GM18505 (cell line): ENCODE measurements at regions not wholly inside any gene's neighbourhood (a gene's known extent, or its start where the extent isn't known, plus 50 kb on each side); places are given as distances from the start of the nearest gene placed in this dataset.

ENCODE experiments used
- ATAC-seq: cut with Tn5 transposase; IDR thresholded peaks from one replicate; pipeline ENCODE4 v1.9.1; 2021; ENCODE audit not compliant: unreplicated experiment
- POLR2A ChIP-seq: IDR thresholded peaks from 4 replicates; pipeline ENCODE4 v1.6.1; 2011; ENCODE audit warnings: borderline replicate concordance; ENCODE audit not compliant: insufficient read depth, insufficient read length; ENCODE audit errors: extremely low read depth

DNA sequence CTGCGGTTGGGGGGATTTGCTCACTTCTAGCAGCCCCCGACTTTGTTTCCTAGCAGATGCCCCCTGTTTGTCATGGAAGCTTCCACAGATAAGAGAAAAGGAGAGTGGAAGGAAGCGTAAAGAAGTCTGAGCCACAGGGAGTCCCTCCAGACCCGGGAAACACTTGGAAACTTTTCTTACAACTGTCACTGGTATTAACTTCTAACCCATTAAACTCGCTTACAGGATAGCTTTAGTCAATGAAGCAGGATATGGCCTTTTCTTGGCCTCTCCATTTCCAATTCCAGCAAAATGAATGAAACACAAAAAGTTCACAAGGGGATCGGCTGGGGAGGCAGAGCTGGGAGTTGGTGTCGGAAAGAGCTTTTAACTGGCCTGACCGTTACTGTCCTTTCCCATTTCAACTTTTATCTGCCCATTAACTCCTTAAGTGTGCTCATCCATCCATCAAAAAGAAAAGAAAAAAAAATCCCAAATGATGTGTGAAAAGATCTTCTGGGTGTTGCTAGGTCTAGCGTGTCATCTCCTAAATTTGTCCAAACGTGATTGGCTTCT, 231.9 kb upstream of the ARGLU1 start:
- TF ChIP-seq POLR2A: no peak
- ATAC-seq: no peak

DNA sequence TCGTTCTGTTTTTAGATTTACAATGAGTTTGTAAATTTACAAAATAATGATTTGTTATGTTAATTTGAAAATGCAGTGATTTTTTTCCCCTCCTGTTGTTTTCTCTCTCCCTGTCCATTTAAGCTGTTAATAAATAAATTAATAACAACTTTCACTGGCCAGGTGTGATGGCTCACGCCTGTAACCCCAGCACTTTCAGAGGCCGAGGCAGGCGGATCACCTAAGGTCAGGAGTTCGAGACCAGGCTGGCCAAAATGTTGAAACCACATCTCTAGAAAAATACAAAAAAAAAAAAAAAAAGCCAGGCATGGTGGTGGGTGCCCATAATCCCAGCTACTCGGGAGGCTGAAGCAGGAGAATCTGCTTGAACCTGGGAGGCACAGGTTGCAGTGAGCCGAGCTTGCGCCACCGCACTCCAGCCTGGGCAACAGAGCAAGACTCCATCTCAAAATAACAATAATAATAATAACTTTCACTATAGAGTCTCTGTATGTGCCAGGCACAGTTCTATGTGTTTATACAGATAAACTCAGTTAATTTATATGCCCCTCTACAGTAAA, 229.2 kb upstream of the ARGLU1 start:
- ATAC-seq: no peak

DNA sequence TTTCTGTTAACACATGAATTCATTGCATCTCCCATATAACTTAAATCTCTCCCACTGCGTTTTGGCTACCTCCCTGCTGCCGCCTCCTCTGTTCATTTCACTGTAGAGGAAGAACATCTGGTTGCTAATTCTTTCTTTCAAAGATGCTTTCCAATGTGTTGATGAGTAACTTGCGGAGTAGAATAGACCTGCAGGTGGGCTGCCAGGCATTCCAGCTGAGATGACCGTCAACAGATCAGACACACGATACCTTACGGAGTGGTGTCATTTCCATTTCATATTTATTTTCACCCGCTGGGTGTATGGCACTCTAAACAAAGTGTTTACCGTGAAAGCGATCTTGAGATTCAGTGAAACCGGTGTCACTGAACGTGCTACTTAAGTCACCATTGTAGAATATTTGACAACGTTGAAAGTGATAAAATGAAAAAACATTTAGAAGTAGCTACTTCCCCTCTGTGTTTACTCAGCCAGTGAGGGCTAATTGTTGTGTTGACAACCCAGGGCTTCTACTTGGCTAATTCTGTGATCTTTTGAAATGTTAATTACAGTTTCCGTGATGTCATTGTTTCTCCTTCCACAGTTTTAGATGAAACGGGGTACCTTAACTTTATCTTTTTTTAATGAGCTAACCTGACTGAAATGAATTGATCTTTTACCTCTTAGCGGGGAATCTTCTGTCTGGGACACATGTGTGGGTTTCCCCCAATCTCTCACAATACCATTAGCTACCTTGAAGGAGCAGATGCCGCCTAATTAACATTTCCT, 228.5 kb upstream of the ARGLU1 start:
- ATAC-seq: no peak
- no peak for TF ChIP-seq POLR2A

More for the DNA sequence above, 229.2 kb upstream of the ARGLU1 start:
- no peak for TF ChIP-seq POLR2A

DNA sequence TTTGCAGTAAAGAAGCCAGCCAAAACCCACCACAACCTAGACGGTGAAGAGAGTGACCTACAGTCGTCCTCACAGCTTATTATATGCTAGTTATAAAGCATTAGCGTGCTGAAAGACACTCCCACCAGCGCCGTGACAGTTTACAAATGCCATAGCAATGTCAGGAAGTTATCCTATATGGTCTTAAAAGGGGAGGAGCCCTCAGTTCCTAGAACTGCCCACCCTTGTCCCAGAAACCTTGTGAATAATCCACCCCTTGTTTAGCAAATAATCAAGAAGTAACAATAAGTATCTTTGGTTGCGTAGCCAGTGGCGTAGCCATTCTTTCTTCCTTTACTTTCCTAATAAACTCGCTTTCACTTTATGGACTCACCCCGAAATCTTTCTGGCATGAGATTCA, 227.9 kb upstream of the ARGLU1 start:
- ATAC-seq: no peak
- no peak for TF ChIP-seq POLR2A

DNA sequence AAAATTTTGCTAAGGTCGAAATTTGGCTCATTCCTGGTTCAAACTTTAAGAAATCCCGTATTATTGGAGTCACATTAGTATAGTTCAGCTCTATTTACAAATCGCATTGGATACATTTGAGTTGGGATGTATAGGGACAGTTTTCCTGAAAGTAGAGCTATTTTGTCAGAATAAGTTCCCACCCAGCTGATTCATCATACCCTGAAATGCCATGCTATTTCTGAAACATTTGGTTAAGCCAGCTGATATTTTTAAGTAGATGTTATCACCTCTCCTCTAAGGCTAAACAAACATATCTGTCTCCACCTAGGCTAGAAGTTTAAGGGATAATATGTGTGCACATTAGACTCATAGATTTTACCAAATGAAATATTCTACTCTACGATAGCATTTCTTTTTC, 226.2 kb upstream of the ARGLU1 start:
- no peak for ATAC-seq
- TF ChIP-seq POLR2A: no peak

DNA sequence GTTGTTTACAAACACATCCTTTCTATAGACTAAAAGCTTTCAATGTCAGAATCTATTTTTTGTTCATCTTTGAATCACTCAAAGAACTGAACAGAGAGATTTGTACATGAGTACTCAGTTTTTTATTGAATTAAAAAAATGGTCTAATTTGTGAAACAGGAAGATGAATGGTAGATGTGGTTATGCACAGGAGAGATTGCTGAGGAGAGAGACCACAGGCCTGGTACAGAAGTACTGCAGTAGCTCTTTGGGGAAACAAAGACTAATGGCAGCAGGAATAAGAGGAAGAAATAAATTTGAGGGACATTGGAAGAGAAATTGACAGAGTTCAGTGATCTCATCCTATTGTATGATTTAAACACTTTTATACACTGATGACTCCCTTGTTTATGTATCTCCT, 222.0 kb upstream of the ARGLU1 start:
- no peak for ATAC-seq
- TF ChIP-seq POLR2A: no peak

DNA sequence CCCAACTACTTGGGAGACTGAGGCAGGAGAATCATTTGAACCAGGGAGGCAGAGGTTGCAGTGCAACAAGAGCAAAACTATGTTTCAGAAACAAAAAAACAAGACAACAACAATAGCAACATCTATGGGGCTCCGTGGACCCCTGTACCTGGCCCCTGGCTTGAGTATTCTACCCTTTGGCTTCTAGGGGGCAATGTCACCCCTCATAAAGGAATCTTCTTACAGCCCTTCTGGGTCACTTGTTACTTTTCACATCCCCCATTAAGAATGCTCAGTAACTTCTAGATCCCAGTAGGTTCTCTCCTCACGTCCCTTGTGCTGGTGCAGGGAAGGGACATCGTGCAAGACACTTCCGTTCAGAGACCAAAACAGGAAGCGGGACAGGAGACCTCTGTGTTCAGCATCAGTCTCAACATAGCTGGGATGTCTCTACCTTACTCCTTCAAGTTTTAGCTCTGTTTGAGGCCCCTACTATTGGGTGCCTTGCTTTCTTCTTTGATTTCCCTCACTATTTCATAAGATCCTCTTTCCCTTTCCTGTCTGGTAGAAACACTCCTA, 218.1 kb upstream of the ARGLU1 start:
- no peak for ATAC-seq
- no peak for TF ChIP-seq POLR2A

DNA sequence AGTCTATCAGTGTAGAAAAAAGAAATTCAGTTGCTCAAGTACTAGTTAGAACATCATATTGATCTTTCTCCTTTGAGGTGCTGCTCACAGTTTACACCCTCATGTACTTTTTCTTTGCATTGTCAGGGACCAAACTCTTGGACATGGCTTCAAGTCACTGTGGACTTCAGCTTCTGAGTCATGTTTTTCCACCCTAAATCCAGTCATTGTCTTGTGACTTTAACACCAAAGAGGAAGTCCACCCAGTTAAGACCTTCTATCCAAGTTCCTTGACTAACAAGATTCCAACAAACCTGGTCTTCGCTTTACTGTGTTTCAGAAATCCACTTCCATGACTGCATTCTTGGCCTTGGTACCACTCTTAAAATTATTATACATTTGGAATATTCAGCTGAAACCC, 206.7 kb upstream of the ARGLU1 start:
- no peak for TF ChIP-seq POLR2A
- ATAC-seq: no peak

DNA sequence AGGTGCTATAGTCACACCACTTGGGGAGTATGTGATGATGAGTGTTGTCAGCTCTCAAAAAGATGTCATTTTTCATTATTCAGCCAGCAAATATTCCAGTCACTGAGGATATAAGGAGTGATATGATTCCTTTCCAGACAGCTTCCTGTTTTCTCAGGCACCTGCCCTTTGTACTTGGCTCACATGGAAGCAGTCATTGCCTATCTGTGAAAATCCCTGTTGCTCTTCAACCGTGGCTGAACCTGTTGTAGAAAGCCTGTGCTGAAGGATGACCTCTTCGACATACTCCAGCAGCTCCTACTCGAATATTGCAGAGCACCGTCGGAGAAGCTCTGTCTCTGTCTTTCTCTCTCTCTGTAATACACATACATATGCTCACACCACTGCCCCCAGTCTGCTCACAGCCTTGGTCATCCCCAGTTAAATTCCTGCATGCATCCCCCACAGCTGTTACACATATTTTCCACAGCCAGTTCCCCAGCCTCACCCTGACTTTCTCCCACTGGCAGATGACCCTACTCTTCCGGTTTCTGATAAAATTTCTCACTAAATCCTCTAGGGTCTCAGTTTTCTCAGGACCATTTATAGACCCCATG, 204.2 kb upstream of the ARGLU1 start:
- TF ChIP-seq POLR2A: no peak
- no peak for ATAC-seq

DNA sequence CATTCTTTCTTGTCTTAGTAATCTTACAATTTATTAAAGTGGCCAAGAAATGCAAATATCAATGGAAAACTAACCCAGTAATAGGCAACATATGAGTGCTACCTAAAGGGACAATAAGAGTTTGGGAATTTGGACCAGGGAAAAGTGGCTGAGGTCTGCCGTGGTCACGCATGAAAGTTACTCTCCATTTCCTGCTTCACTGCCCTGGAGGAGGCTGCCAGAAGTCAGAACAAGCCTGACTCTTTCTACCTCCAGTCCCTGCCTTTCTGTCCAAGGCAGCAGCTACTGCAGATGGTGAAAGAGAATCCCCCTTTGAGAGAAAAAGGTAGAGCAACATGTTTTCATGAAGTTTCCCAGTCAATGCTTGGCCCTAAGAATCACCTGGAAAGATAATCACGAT, 201.1 kb upstream of the ARGLU1 start:
- ATAC-seq: no peak
- no peak for TF ChIP-seq POLR2A

DNA sequence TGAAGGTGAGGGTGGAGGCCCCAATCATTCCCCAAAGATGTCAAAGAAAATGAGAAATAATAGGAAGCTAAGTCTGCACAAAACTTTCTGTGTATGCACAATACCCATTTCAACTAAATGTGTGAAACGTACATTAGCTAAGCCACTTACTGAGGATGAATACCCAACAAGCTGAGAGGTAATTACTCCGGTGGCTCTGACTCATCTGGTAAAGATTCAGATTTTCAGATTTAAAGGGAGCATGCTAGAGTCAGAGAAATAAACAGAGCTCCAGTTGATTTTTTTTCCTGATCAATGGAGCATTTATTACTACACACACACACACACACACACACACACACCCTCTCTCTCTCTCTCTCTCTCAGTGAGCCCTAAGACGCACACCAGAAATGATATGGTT, 194.8 kb upstream of the ARGLU1 start:
- ATAC-seq: no peak
- no peak for TF ChIP-seq POLR2A

DNA sequence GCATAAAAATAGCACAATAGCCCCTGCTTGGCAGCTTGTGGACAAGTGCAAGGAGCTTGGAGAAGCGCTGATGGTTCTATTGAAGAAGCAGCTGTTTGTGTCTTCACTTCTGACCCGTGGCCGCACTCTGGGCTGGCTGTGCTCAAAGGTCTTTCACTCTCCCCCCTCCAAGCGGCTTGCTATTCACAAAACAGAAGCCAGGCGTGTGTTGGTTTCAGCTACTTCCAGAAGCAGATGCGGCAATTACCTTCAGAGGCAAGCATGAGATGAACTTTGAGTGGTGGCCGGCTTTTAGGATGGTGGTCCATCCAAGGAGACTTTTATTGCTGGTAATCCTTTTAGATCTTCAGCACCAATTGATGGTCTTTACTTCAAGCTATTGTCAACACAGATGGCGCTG, 188.5 kb upstream of the ARGLU1 start:
- no peak for TF ChIP-seq POLR2A
- no peak for ATAC-seq

DNA sequence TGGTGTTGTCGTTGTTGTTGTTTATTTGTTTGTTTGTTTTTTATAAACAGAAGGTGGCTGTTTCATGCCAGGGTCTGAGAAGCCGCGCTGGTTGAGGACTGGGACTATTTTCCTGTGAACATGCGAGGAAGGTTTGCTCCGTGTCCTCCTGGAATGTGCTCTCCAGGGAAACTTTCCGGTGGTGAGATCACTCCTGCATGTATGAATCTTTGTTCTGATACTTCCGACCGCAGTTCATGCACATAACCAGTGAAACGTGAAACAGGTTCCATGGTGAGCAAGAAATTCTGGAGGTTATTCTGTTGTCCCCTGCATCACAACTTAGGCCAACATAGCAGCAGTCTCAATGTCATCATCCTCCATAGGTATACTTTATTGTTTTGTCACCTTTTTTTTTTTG, 187.6 kb upstream of the ARGLU1 start:
- ATAC-seq: no peak
- TF ChIP-seq POLR2A: no peak

DNA sequence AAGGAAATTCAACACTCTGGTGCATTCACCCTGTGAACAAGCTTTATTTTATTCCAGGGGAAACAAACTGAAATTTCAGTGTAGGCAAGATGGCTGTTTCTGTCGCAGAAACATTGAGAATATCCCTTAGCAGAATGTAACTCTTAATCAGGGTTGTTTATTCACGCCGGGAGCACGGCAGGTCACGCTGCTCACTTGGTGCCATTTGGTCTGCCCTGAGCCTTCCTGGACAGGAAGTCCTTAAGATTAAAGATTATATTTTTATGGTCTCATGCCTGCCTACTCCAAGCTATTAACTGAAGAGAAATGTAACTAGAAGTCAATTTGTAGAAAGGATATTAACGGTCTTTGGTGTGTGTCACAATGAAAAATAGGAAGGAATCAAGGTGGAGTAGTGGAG, 185.3 kb upstream of the ARGLU1 start:
- no peak for TF ChIP-seq POLR2A
- ATAC-seq: no peak

DNA sequence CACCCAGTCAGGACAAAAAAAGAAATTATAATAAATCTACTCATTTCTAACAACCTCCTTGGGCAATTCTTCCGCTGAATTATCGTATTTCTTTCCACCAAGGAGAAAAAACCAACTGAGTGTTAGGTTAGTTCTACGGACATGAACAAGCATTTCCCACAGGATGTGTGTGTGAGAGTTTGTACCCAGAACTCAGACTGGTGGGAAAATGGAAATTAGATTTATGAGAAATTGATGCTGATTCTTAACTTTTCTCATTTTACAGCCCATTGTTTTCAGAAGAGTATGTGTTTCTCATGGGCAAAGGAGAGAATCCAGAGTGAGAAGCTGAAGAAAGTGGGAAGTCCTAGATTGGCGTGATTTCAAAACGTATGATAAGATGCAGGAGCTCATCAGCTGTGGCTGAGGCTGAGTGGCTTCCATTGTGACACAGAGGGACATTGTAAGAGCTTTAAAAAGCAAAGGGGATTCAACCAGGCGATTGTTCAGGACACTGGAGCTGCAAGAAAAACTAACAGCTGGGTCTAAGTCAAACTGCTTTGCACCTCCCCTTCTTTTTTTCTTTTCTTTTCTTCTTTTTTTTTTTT, 184.7 kb upstream of the ARGLU1 start:
- no peak for ATAC-seq
- no peak for TF ChIP-seq POLR2A
